ENCODE measurements at regions not wholly inside any gene's neighbourhood (a gene's known extent, or its start where the extent isn't known, plus 50 kb on each side); places are given as distances from the start of the nearest gene placed in this dataset.

- no peaks in the 10 kb centered on the region for H4K20me1 ChIP-seq (ENCODE audit: insufficient read depth, low read length, poor library complexity, severe bottlenecking)
- TF ChIP-seq EZH2phosphoT487 (IDR thresholded peaks at IDR 0.05; ENCODE audit: borderline replicate concordance): no peak
- no peak for TF ChIP-seq CTCF (conservative IDR thresholded peaks at IDR 0.05; ENCODE audit: low read length)
Measured at GRCh38 chr5:103435136-103435889, 127.3 kb downstream of the NUDT12 start.

GRCh38 chr5:103434057-103434456 lies 128.5 kb downstream of the NUDT12 start:
- H3K27me3 ChIP-seq (ENCODE audit: insufficient read depth, low read length, poor library complexity, severe bottlenecking): no peaks in the 10 kb centered on the region
- no peak overlapping the region for H3K4me2 ChIP-seq (ENCODE audit: low read depth, low read length, poor library complexity, severe bottlenecking)
- no peak overlapping the region for H3K9ac ChIP-seq (ENCODE audit: low read depth, low read length, poor library complexity, severe bottlenecking)

More at GRCh38 chr5:103435136-103435889, 127.3 kb downstream of the NUDT12 start:
- Histone ChIP-seq H3K27me3 (ENCODE audit: insufficient read depth, low read length, poor library complexity, severe bottlenecking) (no peaks in the 10 kb centered on the region), H2AFZ (ENCODE audit: low read length) (no peak overlapping the region), H3K9ac (ENCODE audit: low read depth, low read length, poor library complexity, severe bottlenecking) (no peak overlapping the region), H3K9me2 (replicated peaks; ENCODE audit: low read depth, low read length) (no peaks in the 10 kb centered on the region), H3K4me1 (ENCODE audit: insufficient read depth, low read length, poor library complexity, severe bottlenecking) (no peaks in the 10 kb centered on the region), H3K79me2 (ENCODE audit: insufficient read depth, low read length) (no peaks in the 10 kb centered on the region), H3K36me3 (ENCODE audit: insufficient read depth, low read length) (no peaks in the 10 kb centered on the region), H3K4me2 (ENCODE audit: low read depth, low read length, poor library complexity, severe bottlenecking) (no peak overlapping the region), H3K4me3 (ENCODE audit: low read length, poor library complexity, severe bottlenecking) (no peak overlapping the region), H3K9me3 (ENCODE audit: insufficient read depth, low read depth, low read length) (no peaks in the 10 kb centered on the region), H3F3A (ENCODE audit: low read depth) (no peaks in the 10 kb centered on the region)

GRCh38 chr5:103433211-103433610 lies 129.4 kb downstream of the NUDT12 start:
- H4K20me1 ChIP-seq (ENCODE audit: insufficient read depth, low read length, poor library complexity, severe bottlenecking): no peaks in the 10 kb centered on the region
- H3K79me2 ChIP-seq (ENCODE audit: insufficient read depth, low read length): no peaks in the 10 kb centered on the region
- no peaks in the 10 kb centered on the region for H3K9me2 ChIP-seq (replicated peaks; ENCODE audit: low read depth, low read length)
- no peaks in the 10 kb centered on the region for H3K27me3 ChIP-seq (ENCODE audit: insufficient read depth, low read length, poor library complexity, severe bottlenecking)
- H3K9me3 ChIP-seq (ENCODE audit: insufficient read depth, low read depth, low read length): no peaks in the 10 kb centered on the region
- no peak overlapping the region for H3K4me2 ChIP-seq (ENCODE audit: low read depth, low read length, poor library complexity, severe bottlenecking)
- no peak overlapping the region for H3K9ac ChIP-seq (ENCODE audit: low read depth, low read length, poor library complexity, severe bottlenecking)
- H3K4me1 ChIP-seq (ENCODE audit: insufficient read depth, low read length, poor library complexity, severe bottlenecking): no peaks in the 10 kb centered on the region
- no peaks in the 10 kb centered on the region for H3F3A ChIP-seq (ENCODE audit: low read depth)
- no peak for TF ChIP-seq CTCF (conservative IDR thresholded peaks at IDR 0.05; ENCODE audit: low read length)
- no peak for TF ChIP-seq EZH2phosphoT487 (IDR thresholded peaks at IDR 0.05; ENCODE audit: borderline replicate concordance)
- no peaks in the 10 kb centered on the region for H3K36me3 ChIP-seq (ENCODE audit: insufficient read depth, low read length)
- no peak overlapping the region for H3K4me3 ChIP-seq (ENCODE audit: low read length, poor library complexity, severe bottlenecking)
- H2AFZ ChIP-seq (ENCODE audit: low read length): no peak overlapping the region

More at GRCh38 chr5:103434057-103434456, 128.5 kb downstream of the NUDT12 start:
- Histone ChIP-seq H3K9me3 (ENCODE audit: insufficient read depth, low read depth, low read length) (no peaks in the 10 kb centered on the region), H3K9me2 (replicated peaks; ENCODE audit: low read depth, low read length) (no peaks in the 10 kb centered on the region), H3K79me2 (ENCODE audit: insufficient read depth, low read length) (no peaks in the 10 kb centered on the region), H4K20me1 (ENCODE audit: insufficient read depth, low read length, poor library complexity, severe bottlenecking) (no peaks in the 10 kb centered on the region), H3F3A (ENCODE audit: low read depth) (no peaks in the 10 kb centered on the region), H3K36me3 (ENCODE audit: insufficient read depth, low read length) (no peaks in the 10 kb centered on the region), H3K4me3 (ENCODE audit: low read length, poor library complexity, severe bottlenecking) (no peak overlapping the region), H3K4me1 (ENCODE audit: insufficient read depth, low read length, poor library complexity, severe bottlenecking) (no peaks in the 10 kb centered on the region), H2AFZ (ENCODE audit: low read length) (no peak overlapping the region)
- TF ChIP-seq EZH2phosphoT487 (IDR thresholded peaks at IDR 0.05; ENCODE audit: borderline replicate concordance): no peak
- TF ChIP-seq CTCF (conservative IDR thresholded peaks at IDR 0.05; ENCODE audit: low read length): no peak

Measured in Loucy (cell line).